A549 (cell line): ENCODE measurements at regions not wholly inside any gene's neighbourhood (a gene's known extent, or its start where the extent isn't known, plus 50 kb on each side); places are given as distances from the start of the nearest gene placed in this dataset.

Experiments
- ATAC-seq, 2 experiments: fragments of 200-7000 bp in 1 of 2; fragments of >200 bp in 1 of 2; cut with Nextera tagmentation in 1 of 2; cut with Tn5 transposase in 1 of 2; 3 replicates each; pipeline versions ENCODE4 v1.8.0 to v1.9.1; 2018 to 2020; ENCODE audit warnings: mild to moderate bottlenecking in 1 of 2, moderate library complexity in 1 of 2
- CTCF ChIA-PET: fragments of 300-600 bp; sonication (Branson Sonifier 250); formaldehyde crosslinking; extraction: SDS; loops from one replicate; lab custom pipeline; 2021; ENCODE audit warnings: antibody characterized with exemption, inconsistent platforms; lab: Yijun Ruan, JAX
- POLR2A ChIA-PET: fragments of 350-600 bp; formaldehyde crosslinking; extraction: SDS; loops from one replicate; lab custom pipeline; 2021; ENCODE audit warnings: antibody characterized with exemption, inconsistent platforms; lab: Yijun Ruan, JAX
- DNase-seq, 2 experiments: peaks; one replicate each; pipeline versions ENCODE4 v3.0.0 to v3.0.0-alpha.2; 2011 to 2016; ENCODE audit warnings: low read depth in 1 of 2, low spot score in 1 of 2
- FAIRE-seq: peaks from 2 replicates; lab custom pipeline; 2011; peaks lifted over from hg19 to GRCh38; lab: Jason Lieb, UNC
- H3K27ac ChIP-seq, 2 experiments: fragments of >200 bp; sonication (Bioruptor Twin); formaldehyde crosslinking; 3 replicates each; pipeline ENCODE4 v1.5.1; 2016 to 2017
- H3K4me1 ChIP-seq: fragments of >200 bp; sonication (Bioruptor Twin); formaldehyde crosslinking; 3 replicates; pipeline ENCODE4 v1.6.1; 2016
- H3K4me2 ChIP-seq: fragments of >200 bp; sonication (Bioruptor Twin); formaldehyde crosslinking; 3 replicates; pipeline ENCODE4 v1.6.1; 2016
- H3K4me3 ChIP-seq: fragments of >200 bp; sonication (Bioruptor Twin); formaldehyde crosslinking; 3 replicates; pipeline ENCODE4 v1.5.1; 2016
- H3K9me3 ChIP-seq: fragments of >200 bp; sonication (Bioruptor Twin); formaldehyde crosslinking; 3 replicates; pipeline ENCODE4 v1.6.1; 2016
- CEBPB ChIP-seq, 2 experiments: fragments of >200 bp in 1 of 2; sonication (Bioruptor Twin) in 1 of 2; formaldehyde crosslinking in 1 of 2; IDR thresholded peaks; 2 replicates each; pipeline ENCODE4 v1.6.1; 2012 to 2016
- CHD4 ChIP-seq: fragments of 200-600 bp; sonication (generic); IDR thresholded peaks from 2 replicates; pipeline ENCODE4 v1.6.1; 2016; ENCODE audit warnings: antibody characterized with exemption, mild to moderate bottlenecking, borderline replicate concordance
- FOSB ChIP-seq: fragments of 250-450 bp; sonication (Bioruptor Pico); IDR thresholded peaks from 2 replicates; pipeline ENCODE4 v1.5.0; 2020; ENCODE audit warnings: mild to moderate bottlenecking, moderate library complexity
- FOSL2 ChIP-seq, 2 experiments: fragments of 450-650 bp in 1 of 2; fragments of >200 bp in 1 of 2; sonication (Bioruptor Twin) in 1 of 2; formaldehyde crosslinking; IDR thresholded peaks; 2 replicates each; pipeline versions ENCODE4 v1.5.0 to v1.6.1; 2016 to 2020; ENCODE audit warnings: mild to moderate bottlenecking in 1 of 2, moderate library complexity in 1 of 2
- HEYL ChIP-seq: fragments of 250-450 bp; sonication (Bioruptor Pico); IDR thresholded peaks from 2 replicates; pipeline ENCODE4 v1.8.0; 2021; ENCODE audit warnings: mild to moderate bottlenecking, moderate library complexity
- HOXB13 ChIP-seq: fragments of 250-450 bp; sonication (Bioruptor Pico); IDR thresholded peaks from 2 replicates; pipeline ENCODE4 v1.5.0; 2020; ENCODE audit warnings: low read depth, mild to moderate bottlenecking, moderate library complexity
- MAZ ChIP-seq: fragments of 150-350 bp; IDR thresholded peaks from 2 replicates; pipeline ENCODE4 v1.6.1; 2014; ENCODE audit warnings: antibody characterized with exemption, low read depth, low read length, borderline replicate concordance
- PHF8 ChIP-seq: fragments of 200-600 bp; sonication (generic); IDR thresholded peaks from 2 replicates; pipeline ENCODE4 v1.6.1; 2016; ENCODE audit warnings: low read depth, mild to moderate bottlenecking, antibody characterized with exemption, moderate library complexity, borderline replicate concordance
- RCOR1 ChIP-seq: fragments of 150-350 bp; IDR thresholded peaks from 2 replicates; pipeline ENCODE4 v1.6.1; 2014; ENCODE audit warnings: antibody characterized with exemption, low read length, low read depth
- SMC3 ChIP-seq: fragments of >200 bp; sonication (Bioruptor Twin); formaldehyde crosslinking; IDR thresholded peaks from 3 replicates; pipeline ENCODE4 v1.6.1; 2018; ENCODE audit warnings: inconsistent platforms
- SREBF2 ChIP-seq: fragments of 450-650 bp; IDR thresholded peaks from 2 replicates; pipeline ENCODE4 v1.6.1; 2014; ENCODE audit warnings: mild to moderate bottlenecking, moderate library complexity
- ZFP36 ChIP-seq: fragments of 450-650 bp; IDR thresholded peaks from 2 replicates; pipeline ENCODE4 v1.6.1; 2014; ENCODE audit warnings: borderline replicate concordance; ENCODE audit not compliant: partially characterized antibody
- ZNF302 ChIP-seq: fragments of 250-450 bp; sonication (Bioruptor Pico); IDR thresholded peaks from 2 replicates; pipeline ENCODE4 v1.9.0; 2021; ENCODE audit warnings: inconsistent platforms, mild to moderate bottlenecking, moderate library complexity
- ZSCAN20 ChIP-seq: fragments of 250-450 bp; sonication (Bioruptor Pico); IDR thresholded peaks from 2 replicates; pipeline ENCODE4 v1.8.0; 2022; ENCODE audit warnings: mild to moderate bottlenecking, moderate library complexity
- WGBS: methylation state at CpG from one replicate; pipeline ENCODE4 v1.1.6; 2017; ENCODE audit errors: missing lambda C conversion rate; 5-methylcytosine and 5-hydroxymethylcytosine counted together
- TF ChIP-seq, protein P1 (sequence below): fragments of 200-600 bp; sonication (generic); IDR thresholded peaks from 2 replicates; pipeline ENCODE4 v1.6.1; 2016; ENCODE audit warnings: antibody characterized with exemption, mild to moderate bottlenecking, moderate library complexity

DNA sequence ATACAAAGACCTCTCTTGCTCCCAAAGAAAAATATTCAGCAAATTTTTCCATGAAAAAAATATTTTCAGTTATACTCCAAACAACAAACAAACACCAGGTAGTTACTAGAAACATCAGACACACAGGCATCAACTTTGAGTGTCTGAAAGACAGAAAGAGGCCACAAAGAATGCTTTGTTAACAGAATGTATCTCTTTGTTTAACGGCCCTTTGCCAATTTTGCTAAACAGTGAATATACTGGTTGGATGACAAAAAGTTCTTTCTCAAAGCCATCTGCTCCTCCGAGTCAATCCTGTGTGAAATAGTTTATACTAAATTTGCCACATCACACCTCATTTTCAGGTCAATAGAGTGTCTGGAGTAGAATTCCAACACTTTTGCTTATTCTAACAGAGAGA lies 216.7 kb upstream of the PHF14 start:
- FAIRE-seq (no peak), DNase-seq (no peak), ATAC-seq (no peak)
- Histone ChIP-seq H3K4me1 (no peaks in the 10 kb centered on the region), H3K4me2 (no peak overlapping the region), H3K9me3 (peaks cover 7% of the 10 kb centered on the region; the same call in 1 of the 3 replicates), H3K27ac (no peak overlapping the region), H3K4me3 (no peak overlapping the region)
- ChIA-PET CTCF (no interaction called here), POLR2A (no interaction called here)
- no peak for TF ChIP-seq HEYL (CRISPR knock-in tag)
- no peak for TF ChIP-seq ZSCAN20 (CRISPR knock-in tag)
- TF ChIP-seq CHD4, result no peak
- TF ChIP-seq, protein P1, sequence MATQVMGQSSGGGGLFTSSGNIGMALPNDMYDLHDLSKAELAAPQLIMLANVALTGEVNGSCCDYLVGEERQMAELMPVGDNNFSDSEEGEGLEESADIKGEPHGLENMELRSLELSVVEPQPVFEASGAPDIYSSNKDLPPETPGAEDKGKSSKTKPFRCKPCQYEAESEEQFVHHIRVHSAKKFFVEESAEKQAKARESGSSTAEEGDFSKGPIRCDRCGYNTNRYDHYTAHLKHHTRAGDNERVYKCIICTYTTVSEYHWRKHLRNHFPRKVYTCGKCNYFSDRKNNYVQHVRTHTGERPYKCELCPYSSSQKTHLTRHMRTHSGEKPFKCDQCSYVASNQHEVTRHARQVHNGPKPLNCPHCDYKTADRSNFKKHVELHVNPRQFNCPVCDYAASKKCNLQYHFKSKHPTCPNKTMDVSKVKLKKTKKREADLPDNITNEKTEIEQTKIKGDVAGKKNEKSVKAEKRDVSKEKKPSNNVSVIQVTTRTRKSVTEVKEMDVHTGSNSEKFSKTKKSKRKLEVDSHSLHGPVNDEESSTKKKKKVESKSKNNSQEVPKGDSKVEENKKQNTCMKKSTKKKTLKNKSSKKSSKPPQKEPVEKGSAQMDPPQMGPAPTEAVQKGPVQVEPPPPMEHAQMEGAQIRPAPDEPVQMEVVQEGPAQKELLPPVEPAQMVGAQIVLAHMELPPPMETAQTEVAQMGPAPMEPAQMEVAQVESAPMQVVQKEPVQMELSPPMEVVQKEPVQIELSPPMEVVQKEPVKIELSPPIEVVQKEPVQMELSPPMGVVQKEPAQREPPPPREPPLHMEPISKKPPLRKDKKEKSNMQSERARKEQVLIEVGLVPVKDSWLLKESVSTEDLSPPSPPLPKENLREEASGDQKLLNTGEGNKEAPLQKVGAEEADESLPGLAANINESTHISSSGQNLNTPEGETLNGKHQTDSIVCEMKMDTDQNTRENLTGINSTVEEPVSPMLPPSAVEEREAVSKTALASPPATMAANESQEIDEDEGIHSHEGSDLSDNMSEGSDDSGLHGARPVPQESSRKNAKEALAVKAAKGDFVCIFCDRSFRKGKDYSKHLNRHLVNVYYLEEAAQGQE, result no peak
- TF ChIP-seq ZNF302 (CRISPR knock-in tag), result no peak
- TF ChIP-seq ZFP36, result no peak
- 0% methylated on average over 2 of the region's 2 CpGs for WGBS

- Histone ChIP-seq H3K4me3 (no peak overlapping the region), H3K9me3 (peaks cover 7% of the 10 kb centered on the region; the same call in 1 of the 3 replicates), H3K4me2 (no peak overlapping the region), H3K4me1 (no peaks in the 10 kb centered on the region), H3K27ac (no peak overlapping the region)
- FAIRE-seq, result no peak
- no peak for TF ChIP-seq PHF8
- no peak for TF ChIP-seq SREBF2
- no peak for TF ChIP-seq SMC3
- TF ChIP-seq HOXB13 (CRISPR knock-in tag), result no peak
- TF ChIP-seq RCOR1, result no peak
- no peak for TF ChIP-seq CEBPB (IDR thresholded peaks at IDR 0.05)
- ChIA-PET CTCF (no interaction called here), POLR2A (no interaction called here)
- ATAC-seq, result no peak
- no peak for DNase-seq
- 32% methylated on average over 2 of the region's 2 CpGs for WGBS
Measured at GRCh38 chr7:10759120-10759519, 214.6 kb upstream of the PHF14 start.

GRCh38 chr7:10767771-10768170 lies 205.9 kb upstream of the PHF14 start:
- Histone ChIP-seq H3K27ac (no peak overlapping the region), H3K4me3 (no peak overlapping the region), H3K4me2 (no peak overlapping the region), H3K9me3 (no peaks in the 10 kb centered on the region), H3K4me1 (no peaks in the 10 kb centered on the region)
- ChIA-PET POLR2A (no interaction called here), CTCF (no interaction called here)
- no peak for ATAC-seq
- DNase-seq, result no peak
- WGBS, result 16% methylated on average over 4 of the region's 4 CpGs
- TF ChIP-seq FOSL2 (IDR thresholded peaks at IDR 0.05) (no peak), FOSL2 (CRISPR knock-in tag; IDR thresholded peaks at IDR 0.05) (peak; percentile 24; the same call in 1 of the 2 replicates), CEBPB (IDR thresholded peaks at IDR 0.05) (no peak)
- FAIRE-seq, result no peak

DNA sequence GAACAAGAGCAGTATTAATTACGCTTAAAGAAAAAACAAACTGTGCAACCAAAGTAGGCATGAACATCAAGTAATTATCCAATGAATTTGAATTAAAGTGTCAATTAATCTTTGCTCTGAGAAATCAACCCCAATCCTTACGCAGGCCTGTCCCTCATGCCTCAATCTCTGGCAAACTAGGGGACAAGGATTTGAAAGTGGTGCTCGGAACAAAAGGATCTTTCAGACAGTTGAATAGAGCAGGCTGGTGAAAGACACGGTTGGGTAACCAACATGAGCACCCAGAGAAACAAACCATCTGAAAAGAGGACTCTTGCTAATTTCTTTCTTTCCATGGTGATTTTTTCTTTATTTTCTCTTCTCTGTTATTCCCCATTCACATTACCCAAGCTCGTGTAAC lies 203.5 kb upstream of the PHF14 start:
- CTCF ChIA-PET, result no interaction called here
- POLR2A ChIA-PET, result no interaction called here
- 13% methylated on average over 5 of the region's 5 CpGs for WGBS
- H3K27ac ChIP-seq, result no peak overlapping the region
- TF ChIP-seq ZFP36, result no peak
- no peak for TF ChIP-seq FOSB (CRISPR knock-in tag)
- TF ChIP-seq MAZ, result no peak
- no peaks in the 10 kb centered on the region for H3K4me1 ChIP-seq
- no peak overlapping the region for H3K4me3 ChIP-seq
- ATAC-seq (no peak), FAIRE-seq (no peak), DNase-seq (no peak)
- no peak overlapping the region for H3K4me2 ChIP-seq
- no peaks in the 10 kb centered on the region for H3K9me3 ChIP-seq
